Transverse colon (tissue), 4 donors: ENCODE measurements at regions not wholly inside any gene's neighbourhood (a gene's known extent, or its start where the extent isn't known, plus 50 kb on each side); places are given as distances from the start of the nearest gene placed in this dataset.

Experiments
- POLR2AphosphoS5 ChIP-seq, 3 donors: sonication (generic); formaldehyde crosslinking; IDR thresholded peaks; one replicate each; pipeline ENCODE4 v1.6.1; 2016; ENCODE audit warnings: antibody characterized with exemption in 3 of 3
- TF ChIP-seq, protein P1 (sequence below), 5 experiments: fragments of 200-600 bp in 3 of 5; fragments of 450-650 bp in 2 of 5; sonication (generic) in 3 of 5; IDR thresholded peaks; 1 replicate in 2 of 5; 2 replicates in 3 of 5; pipeline ENCODE4 v1.5.1; 2016 to 2017; ENCODE audit warnings: antibody characterized with exemption in 5 of 5, inconsistent platforms in 3 of 5, mild to moderate bottlenecking in 2 of 5, moderate library complexity in 1 of 5

DNA sequence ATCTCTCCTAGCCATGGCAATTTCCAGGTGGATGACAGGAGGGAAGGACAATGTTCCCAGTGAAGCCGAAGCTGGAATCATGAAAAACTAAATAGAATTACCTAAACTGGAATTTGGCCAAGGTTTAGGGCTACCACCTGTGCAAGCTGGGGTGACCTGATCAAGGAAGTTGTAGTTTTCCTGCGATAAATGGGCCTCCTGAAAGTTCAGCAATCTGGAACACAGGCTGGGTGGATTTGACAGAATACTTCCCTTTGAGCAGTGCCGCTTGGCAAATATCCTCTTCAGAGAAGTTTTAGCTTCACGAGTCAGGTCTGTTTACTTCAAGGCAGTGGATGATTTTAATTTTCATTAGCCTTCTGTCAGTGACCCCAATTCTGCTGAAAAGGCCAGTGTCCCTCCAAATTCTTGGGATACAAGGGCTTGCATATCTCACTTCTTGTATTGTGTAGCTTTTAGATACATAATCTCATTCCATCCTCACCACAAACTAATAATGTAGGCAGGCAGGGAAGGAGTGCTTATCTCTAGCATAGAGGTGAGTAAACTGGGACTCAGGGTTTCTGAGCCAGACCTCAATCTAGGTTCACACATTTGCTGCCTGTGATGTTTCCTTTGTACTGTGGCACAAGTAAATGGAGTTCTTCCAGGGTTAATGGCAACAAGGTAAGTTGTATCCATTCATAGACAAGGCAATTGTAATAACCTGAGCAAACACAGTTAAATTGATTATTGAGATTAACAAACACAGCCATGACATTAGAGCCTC lies 349.4 kb downstream of the NUF2 start:
- TF ChIP-seq, protein P1, sequence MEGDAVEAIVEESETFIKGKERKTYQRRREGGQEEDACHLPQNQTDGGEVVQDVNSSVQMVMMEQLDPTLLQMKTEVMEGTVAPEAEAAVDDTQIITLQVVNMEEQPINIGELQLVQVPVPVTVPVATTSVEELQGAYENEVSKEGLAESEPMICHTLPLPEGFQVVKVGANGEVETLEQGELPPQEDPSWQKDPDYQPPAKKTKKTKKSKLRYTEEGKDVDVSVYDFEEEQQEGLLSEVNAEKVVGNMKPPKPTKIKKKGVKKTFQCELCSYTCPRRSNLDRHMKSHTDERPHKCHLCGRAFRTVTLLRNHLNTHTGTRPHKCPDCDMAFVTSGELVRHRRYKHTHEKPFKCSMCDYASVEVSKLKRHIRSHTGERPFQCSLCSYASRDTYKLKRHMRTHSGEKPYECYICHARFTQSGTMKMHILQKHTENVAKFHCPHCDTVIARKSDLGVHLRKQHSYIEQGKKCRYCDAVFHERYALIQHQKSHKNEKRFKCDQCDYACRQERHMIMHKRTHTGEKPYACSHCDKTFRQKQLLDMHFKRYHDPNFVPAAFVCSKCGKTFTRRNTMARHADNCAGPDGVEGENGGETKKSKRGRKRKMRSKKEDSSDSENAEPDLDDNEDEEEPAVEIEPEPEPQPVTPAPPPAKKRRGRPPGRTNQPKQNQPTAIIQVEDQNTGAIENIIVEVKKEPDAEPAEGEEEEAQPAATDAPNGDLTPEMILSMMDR (IDR thresholded peaks at IDR 0.05) = no peak
- TF ChIP-seq POLR2AphosphoS5 (IDR thresholded peaks at IDR 0.05) = no peak
